ENCODE measurements at regions not wholly inside any gene's neighbourhood (a gene's known extent, or its start where the extent isn't known, plus 50 kb on each side); places are given as distances from the start of the nearest gene placed in this dataset.
"Not testable (repeated sequence)": the region's sequence is repeated elsewhere in the genome, so short reads cannot be mapped to it uniquely, and the experiment has no call there.

DNA sequence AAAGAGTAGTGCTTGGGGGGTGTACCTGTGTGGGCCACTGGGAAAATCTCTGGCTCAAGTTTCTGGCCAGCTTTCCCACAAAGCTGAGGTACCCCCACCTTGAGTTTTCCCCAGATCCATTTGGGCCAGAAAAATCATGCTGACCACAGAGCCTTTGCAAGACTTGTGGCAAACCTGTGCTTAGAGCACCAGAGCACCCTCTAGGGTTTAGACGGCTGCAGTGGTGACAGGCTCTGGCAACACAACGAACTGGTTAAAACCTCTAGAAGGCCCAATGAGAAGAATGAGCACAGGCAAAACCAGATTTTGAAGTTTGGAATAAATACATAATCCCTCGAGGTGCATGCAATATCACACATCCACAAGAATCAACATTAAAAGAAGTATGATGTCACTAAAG is 290.7 kb upstream of the FOLH1 start:
- 66 to 78% (median 70%) methylated on average over 3 of the region's 3 CpGs for WGBS, 3 donors
- TF ChIP-seq, protein P1, sequence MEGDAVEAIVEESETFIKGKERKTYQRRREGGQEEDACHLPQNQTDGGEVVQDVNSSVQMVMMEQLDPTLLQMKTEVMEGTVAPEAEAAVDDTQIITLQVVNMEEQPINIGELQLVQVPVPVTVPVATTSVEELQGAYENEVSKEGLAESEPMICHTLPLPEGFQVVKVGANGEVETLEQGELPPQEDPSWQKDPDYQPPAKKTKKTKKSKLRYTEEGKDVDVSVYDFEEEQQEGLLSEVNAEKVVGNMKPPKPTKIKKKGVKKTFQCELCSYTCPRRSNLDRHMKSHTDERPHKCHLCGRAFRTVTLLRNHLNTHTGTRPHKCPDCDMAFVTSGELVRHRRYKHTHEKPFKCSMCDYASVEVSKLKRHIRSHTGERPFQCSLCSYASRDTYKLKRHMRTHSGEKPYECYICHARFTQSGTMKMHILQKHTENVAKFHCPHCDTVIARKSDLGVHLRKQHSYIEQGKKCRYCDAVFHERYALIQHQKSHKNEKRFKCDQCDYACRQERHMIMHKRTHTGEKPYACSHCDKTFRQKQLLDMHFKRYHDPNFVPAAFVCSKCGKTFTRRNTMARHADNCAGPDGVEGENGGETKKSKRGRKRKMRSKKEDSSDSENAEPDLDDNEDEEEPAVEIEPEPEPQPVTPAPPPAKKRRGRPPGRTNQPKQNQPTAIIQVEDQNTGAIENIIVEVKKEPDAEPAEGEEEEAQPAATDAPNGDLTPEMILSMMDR (IDR thresholded peaks at IDR 0.05) = no peak
- intact Hi-C loops (cut with DNase I) = no loop called here

GRCh38 chr11:49505231-49505630 is 296.8 kb upstream of the FOLH1 start:
- TF ChIP-seq, protein P1 (IDR thresholded peaks at IDR 0.05) = no peak
- ATAC-seq (no peak), DNase-seq (no peak)
- Histone ChIP-seq H3K4me3 (no peak overlapping the region), H3K9me3 (no peaks in the 10 kb centered on the region), H3K27ac (no peak overlapping the region), H3K36me3 (ENCODE audit: insufficient read depth in 1 of 2, low read depth in 1 of 2) (no peaks in the 10 kb centered on the region), H3K27me3 (ENCODE audit: insufficient read depth in 3 of 3, low read length in 2 of 3) (no peaks in the 10 kb centered on the region), H3K4me1 (no peaks in the 10 kb centered on the region)
- intact Hi-C loops (cut with DNase I) = no loop called here

More for the DNA sequence above, 290.7 kb upstream of the FOLH1 start:
- ATAC-seq (no peak), DNase-seq (no peak)
- peaks cover 3% of the 10 kb centered on the region for H3K9me3 ChIP-seq
- no peaks in the 10 kb centered on the region for H3K36me3 ChIP-seq (ENCODE audit: insufficient read depth in 1 of 2, low read depth in 1 of 2)
- H3K27ac ChIP-seq = no peak overlapping the region
- no peaks in the 10 kb centered on the region for H3K4me1 ChIP-seq
- H3K4me3 ChIP-seq = no peak overlapping the region
- no peaks in the 10 kb centered on the region for H3K27me3 ChIP-seq (ENCODE audit: insufficient read depth in 3 of 3, low read length in 2 of 3)

DNA sequence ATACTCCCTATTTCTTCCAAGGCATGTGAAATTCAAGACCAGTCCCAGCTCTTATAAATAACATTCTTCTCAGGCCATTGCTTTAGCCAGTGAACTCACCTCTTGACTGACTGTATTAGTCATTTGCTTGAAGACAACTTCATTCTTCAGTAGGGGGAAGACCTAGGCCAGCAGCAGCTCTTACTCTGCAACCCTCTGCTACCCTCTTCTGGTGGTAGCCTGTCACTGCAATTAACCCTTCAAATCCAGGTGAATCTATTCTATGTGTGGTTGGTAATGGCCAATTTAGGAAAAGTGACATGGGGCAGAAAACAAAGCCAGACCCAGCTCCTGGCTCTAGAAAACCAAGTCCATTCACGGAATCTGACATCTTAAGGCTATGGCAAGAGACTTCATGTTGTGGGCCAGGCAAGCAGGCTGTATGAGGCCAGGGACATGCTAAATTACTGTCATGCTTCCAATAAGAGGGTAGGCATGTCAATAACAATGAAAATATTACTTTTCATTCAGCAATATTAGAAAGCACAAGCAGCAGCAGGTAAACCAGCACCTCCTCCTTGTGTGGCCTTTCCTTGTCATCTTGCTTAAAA is 317.9 kb upstream of the FOLH1 start:
- H3K4me3 ChIP-seq; H3K9me3 ChIP-seq; DNase-seq; H3K4me1 ChIP-seq; H3K27ac ChIP-seq; H3K36me3 ChIP-seq (ENCODE audit: insufficient read depth in 1 of 2, low read depth in 1 of 2); H3K27me3 ChIP-seq (ENCODE audit: insufficient read depth in 3 of 3, low read length in 2 of 3); intact Hi-C loops (cut with DNase I): not testable (repeated sequence)
- 14 to 17% (median 16%) methylated on average over 1 of the region's 1 CpG for WGBS, 3 donors
- ATAC-seq = peak in 3 of 4 donors; percentile 33 to 86 (median 67)
- TF ChIP-seq, protein P1 (IDR thresholded peaks at IDR 0.05) = peak; percentile 43

- intact Hi-C loops (cut with DNase I) = no loop called here
- ATAC-seq = no peak
These were observed 324.8 kb upstream of the FOLH1 start for GRCh38 chr11:49533204-49533603.

DNA sequence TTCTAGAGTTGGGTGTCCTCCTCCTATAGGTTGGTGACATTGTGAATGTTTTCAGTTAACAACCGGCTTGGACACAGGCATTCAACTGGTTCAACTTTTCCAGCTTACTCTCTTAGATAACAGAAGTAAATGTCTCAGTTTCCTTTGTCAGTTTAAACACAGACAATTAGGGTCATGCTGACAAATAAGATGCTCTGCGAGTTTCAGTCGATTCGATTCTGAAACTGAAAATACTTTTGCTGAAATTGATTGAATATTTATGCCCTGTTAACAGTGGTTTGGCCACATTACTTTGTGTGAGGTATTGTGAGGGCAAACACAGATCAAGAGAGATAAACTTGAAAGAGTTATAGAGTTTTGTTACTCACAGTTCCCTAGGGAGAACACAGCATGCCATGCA is 330.5 kb upstream of the FOLH1 start:
- DNase-seq; H3K27me3 ChIP-seq (ENCODE audit: insufficient read depth in 3 of 3, low read length in 2 of 3); intact Hi-C loops (cut with DNase I); H3K36me3 ChIP-seq (ENCODE audit: insufficient read depth in 1 of 2, low read depth in 1 of 2); H3K9me3 ChIP-seq; H3K27ac ChIP-seq; ATAC-seq; H3K4me1 ChIP-seq; H3K4me3 ChIP-seq: not testable (repeated sequence)
- WGBS, 3 donors = 81 to 84% (median 83%) methylated on average over 4 of the region's 4 CpGs

More at GRCh38 chr11:49533204-49533603, 324.8 kb upstream of the FOLH1 start:
- TF ChIP-seq, protein P1 (IDR thresholded peaks at IDR 0.05) = no peak
- Histone ChIP-seq H3K27me3 (ENCODE audit: insufficient read depth in 3 of 3, low read length in 2 of 3) (no peaks in the 10 kb centered on the region), H3K36me3 (ENCODE audit: insufficient read depth in 1 of 2, low read depth in 1 of 2) (no peaks in the 10 kb centered on the region), H3K27ac (no peak overlapping the region), H3K9me3 (no peaks in the 10 kb centered on the region), H3K4me1 (no peaks in the 10 kb centered on the region), H3K4me3 (no peak overlapping the region)
- no peak for DNase-seq

GRCh38 chr11:49558261-49558847 is 350.0 kb upstream of the FOLH1 start:
- not testable (repeated sequence) for H3K4me3 ChIP-seq, DNase-seq

DNA sequence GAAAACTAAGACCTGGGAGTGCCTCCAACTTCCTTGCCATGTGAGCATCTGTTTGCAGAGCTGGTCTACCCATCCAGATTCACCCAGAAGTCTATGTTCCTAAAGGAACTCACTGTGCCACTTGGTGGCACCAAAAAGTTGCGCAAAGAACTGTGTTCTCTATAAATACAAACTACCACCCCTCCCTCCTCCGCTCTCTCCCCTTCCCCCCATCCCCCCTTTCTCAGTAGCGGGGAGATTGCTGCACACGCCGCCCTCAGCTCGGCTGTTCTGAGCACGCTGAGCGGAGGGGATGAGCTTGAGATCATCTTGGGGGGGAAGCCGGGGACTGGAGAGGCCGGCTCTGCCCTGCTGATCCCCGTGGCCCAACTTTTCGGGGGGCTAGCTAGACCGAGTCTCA is 352.2 kb upstream of the FOLH1 start:
- ATAC-seq; H3K27ac ChIP-seq; H3K4me3 ChIP-seq; intact Hi-C loops (cut with DNase I); DNase-seq; H3K36me3 ChIP-seq (ENCODE audit: insufficient read depth in 1 of 2, low read depth in 1 of 2); H3K4me1 ChIP-seq; H3K9me3 ChIP-seq; H3K27me3 ChIP-seq (ENCODE audit: insufficient read depth in 3 of 3, low read length in 2 of 3): not testable (repeated sequence)
- WGBS, 3 donors = 10 to 19% (median 13%) methylated on average over 9 to 13 of the region's 13 CpGs

More at GRCh38 chr11:49558261-49558847, 350.0 kb upstream of the FOLH1 start:
- H3K9me3 ChIP-seq; H3K27me3 ChIP-seq (ENCODE audit: insufficient read depth in 3 of 3, low read length in 2 of 3); H3K27ac ChIP-seq; ATAC-seq; intact Hi-C loops (cut with DNase I); H3K4me1 ChIP-seq; H3K36me3 ChIP-seq (ENCODE audit: insufficient read depth in 1 of 2, low read depth in 1 of 2): not testable (repeated sequence)
- WGBS, 3 donors = 5 to 7% (median 6%) methylated on average over 33 to 42 of the region's 42 CpGs

DNA sequence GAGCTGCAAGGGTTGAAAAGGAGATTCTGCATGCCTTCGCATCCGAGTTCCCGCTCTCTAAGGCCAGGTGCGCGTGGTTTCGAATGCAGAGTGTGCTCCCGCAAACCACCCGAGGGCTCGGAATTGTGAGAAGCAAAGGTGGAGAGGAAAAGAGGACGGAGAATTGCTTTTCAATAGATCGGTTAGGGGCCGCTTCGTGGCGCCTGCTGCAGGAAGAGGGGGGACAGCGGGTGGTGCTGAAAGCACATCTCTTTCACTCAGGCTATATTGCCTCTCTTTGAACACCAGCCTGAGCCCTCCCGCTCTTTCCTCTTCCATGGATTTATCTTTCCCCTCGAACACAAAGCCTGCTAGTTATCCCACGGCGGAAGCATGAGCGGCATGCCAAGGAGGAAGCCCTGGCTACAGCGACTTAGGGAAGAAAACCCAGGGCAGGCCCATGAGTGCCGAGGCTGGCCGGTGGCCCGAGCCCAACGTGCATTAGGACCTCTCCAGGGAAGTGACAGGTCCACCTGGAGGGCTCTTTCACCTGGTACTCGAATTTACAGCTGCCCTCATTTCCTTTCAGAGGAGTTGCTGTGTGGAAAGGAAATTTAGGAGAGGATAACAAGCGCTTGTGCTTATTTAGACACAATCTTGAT is 353.0 kb upstream of the FOLH1 start:
- H3K27ac ChIP-seq; intact Hi-C loops (cut with DNase I); ATAC-seq: not testable (repeated sequence)

More for the DNA sequence above, 353.0 kb upstream of the FOLH1 start:
- not testable (repeated sequence) for H3K4me1 ChIP-seq; H3K36me3 ChIP-seq (ENCODE audit: insufficient read depth in 1 of 2, low read depth in 1 of 2); H3K27me3 ChIP-seq (ENCODE audit: insufficient read depth in 3 of 3, low read length in 2 of 3); H3K4me3 ChIP-seq; H3K9me3 ChIP-seq
- 11 to 16% (median 11%) methylated on average over 21 to 26 of the region's 27 CpGs for WGBS, 3 donors
- DNase-seq = peak in 1 of 2 donors; percentile 8

Data from psoas muscle (tissue), 7 donors.